Islet precursor cell (in vitro differentiated cells): ENCODE measurements at regions not wholly inside any gene's neighbourhood (a gene's known extent, or its start where the extent isn't known, plus 50 kb on each side); places are given as distances from the start of the nearest gene placed in this dataset.

Source experiments
- DNase-seq: peaks from one replicate; pipeline ENCODE4 v3.0.0-alpha.2; 2018

- DNase-seq, result no peak
Measured at GRCh38 chr6:41451515-41452163, 94.5 kb upstream of the FOXP4 start.

- DNase-seq, result no peak
Measured at GRCh38 chr6:41452763-41453162, 93.4 kb upstream of the FOXP4 start.

GRCh38 chr6:41453244-41453643 is 92.9 kb upstream of the FOXP4 start:
- no peak for DNase-seq

- no peak for DNase-seq
Measured at GRCh38 chr6:41454189-41454789, 91.9 kb upstream of the FOXP4 start.

- DNase-seq, result no peak
Measured at GRCh38 chr6:41455410-41455809, 90.8 kb upstream of the FOXP4 start.

GRCh38 chr6:41455818-41456217 is 90.4 kb upstream of the FOXP4 start:
- DNase-seq, result peak; percentile 69

- DNase-seq, result no peak
Measured at GRCh38 chr6:41457303-41457670, 88.9 kb upstream of the FOXP4 start.

GRCh38 chr6:41459738-41460137 is 86.4 kb upstream of the FOXP4 start:
- DNase-seq, result no peak

- DNase-seq, result no peak
Measured at GRCh38 chr6:41460742-41461336, 85.3 kb upstream of the FOXP4 start.

- DNase-seq, result no peak
Measured at GRCh38 chr6:41462033-41462432, 84.1 kb upstream of the FOXP4 start.

GRCh38 chr6:41463062-41463930 is 82.9 kb upstream of the FOXP4 start:
- peak; percentile 81 for DNase-seq

GRCh38 chr6:41464019-41464418 is 82.2 kb upstream of the FOXP4 start:
- no peak for DNase-seq

- no peak for DNase-seq
Measured at GRCh38 chr6:41464481-41464880, 81.7 kb upstream of the FOXP4 start.

GRCh38 chr6:41466437-41466990 is 79.7 kb upstream of the FOXP4 start:
- DNase-seq, result no peak

GRCh38 chr6:41467061-41467460 is 79.1 kb upstream of the FOXP4 start:
- no peak for DNase-seq

- DNase-seq, result no peak
Measured at GRCh38 chr6:41467627-41468404, 78.4 kb upstream of the FOXP4 start.

- no peak for DNase-seq
Measured at GRCh38 chr6:41469156-41470028, 76.8 kb upstream of the FOXP4 start.

GRCh38 chr6:41470029-41470330 is 76.2 kb upstream of the FOXP4 start:
- peak; percentile 74 for DNase-seq

- DNase-seq, result peak; percentile 85
Measured at GRCh38 chr6:41470331-41471063, 75.7 kb upstream of the FOXP4 start.

GRCh38 chr6:41471064-41471895 is 74.9 kb upstream of the FOXP4 start:
- no peak for DNase-seq
